ENCODE measurements at regions not wholly inside any gene's neighbourhood (a gene's known extent, or its start where the extent isn't known, plus 50 kb on each side); places are given as distances from the start of the nearest gene placed in this dataset.

DNA sequence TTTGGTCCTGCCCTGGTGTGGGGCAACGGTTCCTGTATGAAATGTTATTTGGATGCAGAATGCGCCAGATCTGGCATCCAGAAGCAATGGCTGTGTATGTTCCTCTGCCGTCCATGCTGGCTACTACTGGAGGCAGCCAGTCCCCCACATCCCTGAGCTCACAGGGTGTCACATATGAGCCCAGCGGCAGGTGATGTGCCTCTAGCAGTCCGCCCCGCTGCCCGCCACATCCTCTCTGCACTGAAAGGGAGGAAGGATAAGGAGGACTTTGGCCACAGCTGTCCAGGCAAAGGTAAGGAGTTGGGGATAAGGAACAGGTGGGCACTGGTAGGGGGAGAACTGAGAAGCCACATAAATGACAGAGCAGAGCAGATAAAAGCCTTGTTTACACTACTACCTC, 305.3 kb upstream of the DAB1 start:
- TF ChIP-seq ZBTB7A (IDR thresholded peaks at IDR 0.05; ENCODE audit: low read depth) (no peak), EP300 (IDR thresholded peaks at IDR 0.05; ENCODE audit: borderline replicate concordance) (no peak), EGR1 (IDR thresholded peaks at IDR 0.05) (no peak)
- TF ChIP-seq, protein P1, sequence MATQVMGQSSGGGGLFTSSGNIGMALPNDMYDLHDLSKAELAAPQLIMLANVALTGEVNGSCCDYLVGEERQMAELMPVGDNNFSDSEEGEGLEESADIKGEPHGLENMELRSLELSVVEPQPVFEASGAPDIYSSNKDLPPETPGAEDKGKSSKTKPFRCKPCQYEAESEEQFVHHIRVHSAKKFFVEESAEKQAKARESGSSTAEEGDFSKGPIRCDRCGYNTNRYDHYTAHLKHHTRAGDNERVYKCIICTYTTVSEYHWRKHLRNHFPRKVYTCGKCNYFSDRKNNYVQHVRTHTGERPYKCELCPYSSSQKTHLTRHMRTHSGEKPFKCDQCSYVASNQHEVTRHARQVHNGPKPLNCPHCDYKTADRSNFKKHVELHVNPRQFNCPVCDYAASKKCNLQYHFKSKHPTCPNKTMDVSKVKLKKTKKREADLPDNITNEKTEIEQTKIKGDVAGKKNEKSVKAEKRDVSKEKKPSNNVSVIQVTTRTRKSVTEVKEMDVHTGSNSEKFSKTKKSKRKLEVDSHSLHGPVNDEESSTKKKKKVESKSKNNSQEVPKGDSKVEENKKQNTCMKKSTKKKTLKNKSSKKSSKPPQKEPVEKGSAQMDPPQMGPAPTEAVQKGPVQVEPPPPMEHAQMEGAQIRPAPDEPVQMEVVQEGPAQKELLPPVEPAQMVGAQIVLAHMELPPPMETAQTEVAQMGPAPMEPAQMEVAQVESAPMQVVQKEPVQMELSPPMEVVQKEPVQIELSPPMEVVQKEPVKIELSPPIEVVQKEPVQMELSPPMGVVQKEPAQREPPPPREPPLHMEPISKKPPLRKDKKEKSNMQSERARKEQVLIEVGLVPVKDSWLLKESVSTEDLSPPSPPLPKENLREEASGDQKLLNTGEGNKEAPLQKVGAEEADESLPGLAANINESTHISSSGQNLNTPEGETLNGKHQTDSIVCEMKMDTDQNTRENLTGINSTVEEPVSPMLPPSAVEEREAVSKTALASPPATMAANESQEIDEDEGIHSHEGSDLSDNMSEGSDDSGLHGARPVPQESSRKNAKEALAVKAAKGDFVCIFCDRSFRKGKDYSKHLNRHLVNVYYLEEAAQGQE (IDR thresholded peaks at IDR 0.05; ENCODE audit: low read depth): no peak

DNA sequence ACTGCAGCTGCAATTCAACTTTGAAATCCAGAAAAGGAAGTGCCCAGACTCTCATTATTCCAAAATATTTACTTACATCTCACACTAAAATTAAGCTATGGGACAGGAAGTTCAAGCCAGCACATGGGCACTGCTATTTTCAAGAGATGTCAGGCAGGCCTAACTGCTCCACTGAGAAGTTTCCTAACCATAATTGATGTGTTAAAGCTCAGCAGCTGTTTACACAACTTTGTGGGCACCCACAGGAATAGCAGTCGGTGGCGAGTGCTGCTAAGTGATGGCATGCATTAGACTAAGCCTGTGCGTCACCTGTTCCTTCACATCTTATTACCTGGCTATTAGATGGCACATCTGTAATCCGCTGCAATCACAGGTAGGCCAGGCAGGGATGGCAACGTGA, 303.3 kb upstream of the DAB1 start:
- TF ChIP-seq, protein P2, sequence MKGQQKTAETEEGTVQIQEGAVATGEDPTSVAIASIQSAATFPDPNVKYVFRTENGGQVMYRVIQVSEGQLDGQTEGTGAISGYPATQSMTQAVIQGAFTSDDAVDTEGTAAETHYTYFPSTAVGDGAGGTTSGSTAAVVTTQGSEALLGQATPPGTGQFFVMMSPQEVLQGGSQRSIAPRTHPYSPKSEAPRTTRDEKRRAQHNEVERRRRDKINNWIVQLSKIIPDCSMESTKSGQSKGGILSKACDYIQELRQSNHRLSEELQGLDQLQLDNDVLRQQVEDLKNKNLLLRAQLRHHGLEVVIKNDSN (IDR thresholded peaks at IDR 0.05): no peak
- TF ChIP-seq RAD21 (IDR thresholded peaks at IDR 0.05; ENCODE audit: low read depth): no peak
- TF ChIP-seq TEAD4 (IDR thresholded peaks at IDR 0.05): no peak
- TF ChIP-seq, protein P1 (IDR thresholded peaks at IDR 0.05; ENCODE audit: low read depth): no peak
- no peak for TF ChIP-seq TCF12 (IDR thresholded peaks at IDR 0.05; ENCODE audit: low read depth)
- no peak for TF ChIP-seq CEBPB (IDR thresholded peaks at IDR 0.05)
- TF ChIP-seq NFIC (IDR thresholded peaks at IDR 0.05): no peak

DNA sequence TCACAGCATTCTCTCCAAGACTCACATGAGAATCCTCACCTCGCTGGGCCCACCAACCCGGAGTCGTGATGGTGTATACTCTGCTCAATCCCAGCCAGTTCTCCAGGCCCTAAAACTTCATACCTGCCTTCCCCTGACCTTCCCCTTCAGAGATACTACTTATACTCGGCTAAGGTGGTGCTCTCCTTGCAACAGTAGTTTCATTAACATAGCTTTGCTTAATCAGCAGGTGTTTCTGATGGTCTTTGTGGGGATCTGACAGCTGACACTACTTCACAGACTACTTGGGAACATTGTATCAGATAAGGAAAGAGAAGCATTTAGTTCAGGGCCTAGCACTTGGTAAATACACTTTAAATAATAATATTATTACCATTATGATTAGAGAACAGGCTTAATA, 301.5 kb upstream of the DAB1 start:
- TF ChIP-seq YY1 (IDR thresholded peaks at IDR 0.05; ENCODE audit: low read depth) (no peak), FOXM1 (IDR thresholded peaks at IDR 0.05; ENCODE audit: borderline replicate concordance, low read depth) (no peak), ZBTB7A (IDR thresholded peaks at IDR 0.05; ENCODE audit: low read depth) (no peak), EP300 (IDR thresholded peaks at IDR 0.05; ENCODE audit: borderline replicate concordance) (no peak), EGR1 (IDR thresholded peaks at IDR 0.05) (no peak), TAF1 (IDR thresholded peaks at IDR 0.05; ENCODE audit: low read depth) (no peak), TCF12 (IDR thresholded peaks at IDR 0.05; ENCODE audit: low read depth) (no peak)
- TF ChIP-seq, protein P2 (IDR thresholded peaks at IDR 0.05): no peak

DNA sequence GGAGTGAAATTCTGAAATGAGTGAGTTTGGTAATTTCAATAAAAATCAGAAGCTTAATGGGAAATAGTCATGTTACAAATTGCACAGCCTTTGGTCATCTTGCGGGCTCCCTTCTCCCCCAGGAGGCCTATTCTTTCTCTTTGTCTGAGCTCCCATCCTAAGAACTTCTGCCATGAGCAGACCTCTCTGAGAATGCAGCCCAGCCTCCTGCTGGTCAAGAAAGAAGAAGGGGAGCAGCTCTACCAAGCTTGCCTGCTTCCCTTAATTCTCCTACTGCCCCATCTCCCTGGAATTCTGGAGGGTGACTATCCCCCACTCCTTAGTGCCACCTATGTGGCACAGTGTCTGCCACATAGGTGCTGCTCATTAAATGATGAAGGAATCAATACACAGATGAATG, 300.7 kb upstream of the DAB1 start:
- TF ChIP-seq YY1 (IDR thresholded peaks at IDR 0.05; ENCODE audit: low read depth): no peak
- TF ChIP-seq TAF1 (IDR thresholded peaks at IDR 0.05; ENCODE audit: low read depth): no peak
- TF ChIP-seq ZBTB7A (IDR thresholded peaks at IDR 0.05; ENCODE audit: low read depth): no peak
- no peak for TF ChIP-seq EP300 (IDR thresholded peaks at IDR 0.05; ENCODE audit: borderline replicate concordance)
- no peak for TF ChIP-seq CEBPB (IDR thresholded peaks at IDR 0.05)
- TF ChIP-seq, protein P2 (IDR thresholded peaks at IDR 0.05): no peak
- no peak for TF ChIP-seq TEAD4 (IDR thresholded peaks at IDR 0.05)
- TF ChIP-seq FOXM1 (IDR thresholded peaks at IDR 0.05; ENCODE audit: borderline replicate concordance, low read depth): no peak
- no peak for TF ChIP-seq TCF12 (IDR thresholded peaks at IDR 0.05; ENCODE audit: low read depth)
- no peak for TF ChIP-seq CREB1 (IDR thresholded peaks at IDR 0.05; ENCODE audit: low read depth)
- TF ChIP-seq, protein P3, sequence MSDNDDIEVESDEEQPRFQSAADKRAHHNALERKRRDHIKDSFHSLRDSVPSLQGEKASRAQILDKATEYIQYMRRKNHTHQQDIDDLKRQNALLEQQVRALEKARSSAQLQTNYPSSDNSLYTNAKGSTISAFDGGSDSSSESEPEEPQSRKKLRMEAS (IDR thresholded peaks at IDR 0.05): no peak
- no peak for TF ChIP-seq RAD21 (IDR thresholded peaks at IDR 0.05; ENCODE audit: low read depth)
- TF ChIP-seq, protein P1 (IDR thresholded peaks at IDR 0.05; ENCODE audit: low read depth): no peak
- TF ChIP-seq EGR1 (IDR thresholded peaks at IDR 0.05): no peak
- no peak for TF ChIP-seq NFIC (IDR thresholded peaks at IDR 0.05)

Measured in Ishikawa (cell line).